Keratinocyte (primary cell): ENCODE measurements at regions not wholly inside any gene's neighbourhood (a gene's known extent, or its start where the extent isn't known, plus 50 kb on each side); places are given as distances from the start of the nearest gene placed in this dataset.

Source experiments
- DNase-seq: peaks from one replicate; pipeline ENCODE4 v3.0.0-alpha.2; 2011; ENCODE audit warnings: low read depth, missing footprints, low spot score
- FAIRE-seq: peaks from 2 replicates; lab custom pipeline; 2011; peaks lifted over from hg19 to GRCh38; lab: Jason Lieb, UNC
- H2AFZ ChIP-seq: 2 replicates; pipeline ENCODE4 v1.6.0; 2012; ENCODE audit warnings: low read length, control low read depth, inconsistent platforms; ENCODE audit not compliant: control insufficient read depth
- H3K27ac ChIP-seq: 2 replicates; pipeline ENCODE4 v1.5.1; 2011; ENCODE audit warnings: low read length; ENCODE audit not compliant: control insufficient read depth, insufficient read depth
- H3K27me3 ChIP-seq: 3 replicates; pipeline ENCODE4 v1.6.0; 2011; ENCODE audit warnings: low read length; ENCODE audit not compliant: control insufficient read depth, insufficient read depth; ENCODE audit errors: extremely low read depth
- H3K36me3 ChIP-seq, 2 experiments: 2 replicates in 1 of 2; 3 replicates in 1 of 2; pipeline ENCODE4 v1.5.1; 2011; ENCODE audit warnings: low read length in 2 of 2, mild to moderate bottlenecking in 1 of 2; ENCODE audit not compliant: control insufficient read depth in 2 of 2, insufficient read depth in 2 of 2; ENCODE audit errors: extremely low read depth in 1 of 2
- H3K4me1 ChIP-seq: 3 replicates; pipeline ENCODE4 v1.5.1; 2011; ENCODE audit warnings: low read length; ENCODE audit not compliant: control insufficient read depth, insufficient read depth; ENCODE audit errors: extremely low read depth
- H3K4me2 ChIP-seq: 3 replicates; pipeline ENCODE4 v1.6.0; 2011; ENCODE audit warnings: low read depth, low read length; ENCODE audit not compliant: control insufficient read depth, insufficient read depth; ENCODE audit errors: extremely low read depth
- H3K4me3 ChIP-seq, 3 experiments: fragments of 200-600 bp in 1 of 3; sonication (generic) in 1 of 3; 2 replicates in 2 of 3; 3 replicates in 1 of 3; pipeline ENCODE4 v1.5.1; 2011 to 2016; ENCODE audit warnings: low read length in 3 of 3, mild to moderate bottlenecking in 3 of 3, control low read depth in 2 of 3, inconsistent platforms in 1 of 3, low read depth in 1 of 3, mixed read lengths in 1 of 3, mixed run types in 1 of 3, moderate library complexity in 1 of 3; ENCODE audit not compliant: control insufficient read depth in 2 of 3, insufficient read depth in 2 of 3; ENCODE audit errors: extremely low read depth in 1 of 3
- H3K79me2 ChIP-seq: 2 replicates; pipeline ENCODE4 v1.6.0; 2012; ENCODE audit warnings: low read length; ENCODE audit not compliant: control insufficient read depth, insufficient read depth
- H3K9ac ChIP-seq: 3 replicates; pipeline ENCODE4 v1.6.0; 2011; ENCODE audit warnings: low read length; ENCODE audit not compliant: control insufficient read depth, insufficient read depth; ENCODE audit errors: extremely low read depth
- H3K9me1 ChIP-seq: 3 replicates; pipeline ENCODE4 v1.6.0; 2011; ENCODE audit warnings: low read length; ENCODE audit not compliant: control insufficient read depth, insufficient read depth; ENCODE audit errors: extremely low read depth
- H3K9me3 ChIP-seq: 2 replicates; pipeline ENCODE4 v1.5.1; 2012; ENCODE audit warnings: low read depth, low read length; ENCODE audit not compliant: control insufficient read depth
- H4K20me1 ChIP-seq: 3 replicates; pipeline ENCODE4 v1.6.0; 2011; ENCODE audit warnings: low read length; ENCODE audit not compliant: control insufficient read depth, insufficient read depth; ENCODE audit errors: extremely low read depth
- EZH2 ChIP-seq: IDR thresholded peaks from one replicate; pipeline ENCODE4 v1.6.1; 2012; ENCODE audit warnings: inconsistent platforms, mild to moderate bottlenecking, low read length, moderate library complexity
- dilution Hi-C: fragments of 300-500 bp; cut with MboI; formaldehyde crosslinking; loops from one replicate; pipeline ENCODE4 v1.7.0; 2020; ENCODE audit warnings: low sequenced_read_pairs; ENCODE audit not compliant: extremely low pct_ligation_motif_present
- TF ChIP-seq, protein P1 (sequence below), 3 experiments: IDR thresholded peaks in 1 of 3; conservative IDR thresholded peaks in 1 of 3; optimal IDR thresholded peaks in 1 of 3; 2 replicates in 2 of 3; 3 replicates in 1 of 3; pipeline versions ENCODE3 to v1.5.1; 2011; ENCODE audit warnings: low read length in 3 of 3, mild to moderate bottlenecking in 3 of 3, moderate library complexity in 2 of 3, control low read depth in 1 of 3, inconsistent platforms in 1 of 3; ENCODE audit not compliant: insufficient read depth in 2 of 3; ENCODE audit errors: extremely low read depth in 1 of 3

DNA sequence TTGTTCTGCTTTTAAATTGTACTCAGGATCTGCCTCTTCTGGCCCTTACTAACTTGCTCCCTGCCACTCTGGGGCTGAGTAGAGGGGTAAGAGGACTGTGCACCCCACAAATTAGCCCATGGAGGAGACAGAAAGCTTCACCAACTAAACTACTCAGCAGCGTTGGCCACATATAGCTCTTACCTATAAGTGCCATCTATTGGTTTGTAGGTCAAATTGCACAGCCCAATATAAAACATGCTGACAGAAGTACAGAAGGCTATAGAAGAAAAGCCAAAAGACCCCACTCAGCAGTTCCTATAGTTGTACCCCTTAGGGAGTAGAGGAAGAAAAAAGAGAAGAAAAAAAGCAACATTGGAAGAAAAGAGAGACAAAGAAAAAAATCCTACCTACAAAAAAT is 341.2 kb upstream of the FMR1 start:
- Histone ChIP-seq H3K9me3 (no peaks in the 10 kb centered on the region), H2AFZ (no peak overlapping the region), H3K27ac (no peak overlapping the region), H3K9ac (no peak overlapping the region), H3K79me2 (no peaks in the 10 kb centered on the region), H3K9me1 (no peaks in the 10 kb centered on the region), H3K36me3 (no peaks in the 10 kb centered on the region), H4K20me1 (no peaks in the 10 kb centered on the region), H3K4me1 (no peaks in the 10 kb centered on the region), H3K4me3 (no peak overlapping the region), H3K27me3 (no peaks in the 10 kb centered on the region), H3K4me2 (no peak overlapping the region)
- FAIRE-seq: no peak
- DNase-seq: no peak
- dilution Hi-C loops: no loop called here
- TF ChIP-seq EZH2: no peak
- TF ChIP-seq, protein P1, sequence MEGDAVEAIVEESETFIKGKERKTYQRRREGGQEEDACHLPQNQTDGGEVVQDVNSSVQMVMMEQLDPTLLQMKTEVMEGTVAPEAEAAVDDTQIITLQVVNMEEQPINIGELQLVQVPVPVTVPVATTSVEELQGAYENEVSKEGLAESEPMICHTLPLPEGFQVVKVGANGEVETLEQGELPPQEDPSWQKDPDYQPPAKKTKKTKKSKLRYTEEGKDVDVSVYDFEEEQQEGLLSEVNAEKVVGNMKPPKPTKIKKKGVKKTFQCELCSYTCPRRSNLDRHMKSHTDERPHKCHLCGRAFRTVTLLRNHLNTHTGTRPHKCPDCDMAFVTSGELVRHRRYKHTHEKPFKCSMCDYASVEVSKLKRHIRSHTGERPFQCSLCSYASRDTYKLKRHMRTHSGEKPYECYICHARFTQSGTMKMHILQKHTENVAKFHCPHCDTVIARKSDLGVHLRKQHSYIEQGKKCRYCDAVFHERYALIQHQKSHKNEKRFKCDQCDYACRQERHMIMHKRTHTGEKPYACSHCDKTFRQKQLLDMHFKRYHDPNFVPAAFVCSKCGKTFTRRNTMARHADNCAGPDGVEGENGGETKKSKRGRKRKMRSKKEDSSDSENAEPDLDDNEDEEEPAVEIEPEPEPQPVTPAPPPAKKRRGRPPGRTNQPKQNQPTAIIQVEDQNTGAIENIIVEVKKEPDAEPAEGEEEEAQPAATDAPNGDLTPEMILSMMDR (optimal IDR thresholded peaks at IDR 0.05 in 1 of 3, IDR thresholded peaks at IDR 0.05 in 1 of 3, conservative IDR thresholded peaks at IDR 0.05 in 1 of 3; ENCODE audit: extremely low read depth in 1 of 3, insufficient read depth in 2 of 3, low read length in 3 of 3): peak in 1 of 3 experiments; percentile 22

DNA sequence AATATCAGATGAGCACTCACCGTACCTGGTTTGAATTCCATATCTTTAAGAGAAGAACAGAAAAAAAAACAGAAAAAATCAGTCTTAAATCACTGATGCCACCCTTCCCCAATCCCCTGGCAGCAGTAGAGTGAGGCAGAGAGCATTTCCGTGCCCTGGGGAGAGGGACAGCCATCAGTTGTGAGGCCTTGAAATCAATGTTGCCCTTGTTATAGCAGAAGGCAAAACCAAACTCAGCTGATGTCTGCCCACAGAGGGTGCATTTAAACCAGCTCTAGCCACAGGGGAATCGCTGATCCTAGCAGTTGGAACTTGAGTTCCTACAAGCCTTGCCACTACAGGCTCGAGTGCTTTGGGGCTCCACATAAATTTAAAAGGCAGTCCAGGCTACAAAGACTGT is 338.5 kb upstream of the FMR1 start:
- H3K27ac ChIP-seq: no peak overlapping the region
- no peaks in the 10 kb centered on the region for H3K36me3 ChIP-seq
- H3K9me3 ChIP-seq: no peaks in the 10 kb centered on the region
- no peak overlapping the region for H3K4me3 ChIP-seq
- DNase-seq: no peak
- no peaks in the 10 kb centered on the region for H3K79me2 ChIP-seq
- no peaks in the 10 kb centered on the region for H3K4me1 ChIP-seq
- no peak overlapping the region for H2AFZ ChIP-seq
- H4K20me1 ChIP-seq: no peaks in the 10 kb centered on the region
- H3K9ac ChIP-seq: no peak overlapping the region
- no peak for TF ChIP-seq EZH2
- TF ChIP-seq, protein P1 (optimal IDR thresholded peaks at IDR 0.05 in 1 of 3, IDR thresholded peaks at IDR 0.05 in 1 of 3, conservative IDR thresholded peaks at IDR 0.05 in 1 of 3; ENCODE audit: extremely low read depth in 1 of 3, insufficient read depth in 2 of 3, low read length in 3 of 3): no peak
- dilution Hi-C loops: no loop called here
- H3K4me2 ChIP-seq: no peak overlapping the region
- no peak for FAIRE-seq
- H3K27me3 ChIP-seq: no peaks in the 10 kb centered on the region
- H3K9me1 ChIP-seq: no peaks in the 10 kb centered on the region
